ENCODE measurements at regions not wholly inside any gene's neighbourhood (a gene's known extent, or its start where the extent isn't known, plus 50 kb on each side); places are given as distances from the start of the nearest gene placed in this dataset.

DNA sequence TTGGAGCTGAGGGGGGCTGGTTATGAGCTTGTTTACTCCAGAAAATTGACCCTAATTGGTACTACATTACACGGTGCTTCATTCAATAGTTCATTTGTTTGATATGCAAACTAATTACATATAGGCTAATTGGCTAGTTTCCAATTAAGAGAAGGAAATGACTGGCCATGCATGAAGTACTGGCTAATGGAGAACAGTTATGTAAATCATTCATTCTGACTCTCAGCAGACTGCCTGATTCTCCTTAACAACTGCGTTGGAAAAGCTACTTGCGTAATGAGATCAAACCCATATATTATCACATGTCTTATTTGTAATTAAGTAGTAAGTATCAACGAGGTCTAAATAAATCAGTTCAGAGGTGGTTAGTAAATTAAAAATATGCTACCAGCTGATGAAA lies 81.8 kb upstream of the CTTNBP2 start:
- POLR2A ChIA-PET (ENCODE audit: low non-redundant PET) = no interaction called here
- H3K27ac ChIP-seq = no peak overlapping the region
- TF ChIP-seq CTCF (conservative IDR thresholded peaks at IDR 0.05; ENCODE audit: low read depth) = no peak
- CTCF ChIA-PET = no interaction called here
- no peak for DNase-seq (ENCODE audit: low spot score)

GRCh38 chr7:117960351-117960750 lies 87.1 kb upstream of the CTTNBP2 start:
- H3K27ac ChIP-seq = no peak overlapping the region
- ChIA-PET CTCF (interaction anchor here (0.7 kb wide), 2 partner anchors 26 to 1067 kb away, joined by 3 read pairs; no protein-coding TSS in a partner anchor), POLR2A (ENCODE audit: low non-redundant PET) (no interaction called here)
- DNase-seq (ENCODE audit: low spot score) = no peak
- no peak for TF ChIP-seq CTCF (conservative IDR thresholded peaks at IDR 0.05; ENCODE audit: low read depth)

- ChIA-PET CTCF (no interaction called here), POLR2A (ENCODE audit: low non-redundant PET) (no interaction called here)
- no peak for DNase-seq (ENCODE audit: low spot score)
- no peak overlapping the region for H3K27ac ChIP-seq
- TF ChIP-seq CTCF (conservative IDR thresholded peaks at IDR 0.05; ENCODE audit: low read depth) = no peak
Observed at GRCh38 chr7:117961235-117961634, 88.0 kb upstream of the CTTNBP2 start.

- ChIA-PET CTCF (no interaction called here), POLR2A (ENCODE audit: low non-redundant PET) (no interaction called here)
- no peak for TF ChIP-seq CTCF (conservative IDR thresholded peaks at IDR 0.05; ENCODE audit: low read depth)
- no peak overlapping the region for H3K27ac ChIP-seq
- DNase-seq (ENCODE audit: low spot score) = no peak
Observed at GRCh38 chr7:117962366-117962994, 89.2 kb upstream of the CTTNBP2 start.

- ChIA-PET POLR2A (ENCODE audit: low non-redundant PET) (no interaction called here), CTCF (interaction anchor here (0.9 kb wide), 1 partner anchor 75 kb away, joined by 4 read pairs; no protein-coding TSS in a partner anchor)
- no peak for TF ChIP-seq CTCF (conservative IDR thresholded peaks at IDR 0.05; ENCODE audit: low read depth)
- DNase-seq (ENCODE audit: low spot score) = no peak
- H3K27ac ChIP-seq = no peak overlapping the region
Observed at GRCh38 chr7:117963264-117964197, 90.3 kb upstream of the CTTNBP2 start.

- DNase-seq (ENCODE audit: low spot score) = no peak
- POLR2A ChIA-PET (ENCODE audit: low non-redundant PET) = no interaction called here
- CTCF ChIA-PET = no interaction called here
- no peak for TF ChIP-seq CTCF (conservative IDR thresholded peaks at IDR 0.05; ENCODE audit: low read depth)
- H3K27ac ChIP-seq = no peak overlapping the region
Observed at GRCh38 chr7:117970801-117971200, 97.6 kb upstream of the CTTNBP2 start.
